GM18951 (cell line): ENCODE measurements at regions not wholly inside any gene's neighbourhood (a gene's known extent, or its start where the extent isn't known, plus 50 kb on each side); places are given as distances from the start of the nearest gene placed in this dataset.

Experiments
- POLR2A ChIP-seq: IDR thresholded peaks from 4 replicates; pipeline ENCODE4 v1.6.1; 2011; ENCODE audit warnings: mild to moderate bottlenecking; ENCODE audit not compliant: insufficient read length, insufficient read depth; ENCODE audit errors: extremely low read depth
- in situ Hi-C: fragments of 300-500 bp; cut with MboI; formaldehyde crosslinking; loops from one replicate; pipeline ENCODE4 v1.12.0; 2022; ENCODE audit warnings: low sequenced_read_pairs, mixed read lengths, inconsistent platforms; ENCODE audit not compliant: unreplicated experiment

DNA sequence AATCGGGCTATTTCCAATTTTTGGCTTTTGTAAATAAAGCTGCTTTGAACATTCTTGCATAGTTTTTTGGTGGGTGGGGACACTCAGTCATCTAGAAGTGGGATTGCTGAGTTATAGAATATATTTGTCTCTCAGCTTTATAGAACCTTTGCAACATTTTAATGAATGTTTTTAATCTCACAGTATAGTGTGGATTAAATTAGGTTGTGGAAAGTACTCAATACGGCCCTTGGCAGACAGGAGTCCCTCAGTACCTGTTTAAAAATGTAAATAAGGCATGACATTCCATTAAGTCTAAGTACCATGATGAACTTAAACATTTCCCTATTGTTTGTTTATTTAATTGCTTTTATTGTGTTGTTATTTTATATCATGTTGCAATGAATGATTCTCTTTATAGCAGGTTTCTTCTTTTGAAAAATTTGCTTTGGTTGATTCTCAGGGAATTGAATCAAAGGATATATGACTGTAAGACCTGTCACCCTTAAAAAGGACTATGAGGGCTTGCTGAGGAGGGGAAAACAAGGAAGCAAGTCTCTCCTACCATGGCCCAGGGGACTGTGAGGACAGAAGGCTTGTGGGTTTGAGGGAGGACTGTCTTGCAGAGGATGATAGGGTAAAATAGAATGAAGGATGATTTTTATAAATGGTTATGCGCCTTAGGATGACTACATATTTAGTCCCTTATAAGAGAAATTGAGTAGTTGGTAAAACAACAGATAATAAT lies 165.1 kb downstream of the RPIA start:
- in situ Hi-C loops = no loop called here
- no peak for TF ChIP-seq POLR2A

DNA sequence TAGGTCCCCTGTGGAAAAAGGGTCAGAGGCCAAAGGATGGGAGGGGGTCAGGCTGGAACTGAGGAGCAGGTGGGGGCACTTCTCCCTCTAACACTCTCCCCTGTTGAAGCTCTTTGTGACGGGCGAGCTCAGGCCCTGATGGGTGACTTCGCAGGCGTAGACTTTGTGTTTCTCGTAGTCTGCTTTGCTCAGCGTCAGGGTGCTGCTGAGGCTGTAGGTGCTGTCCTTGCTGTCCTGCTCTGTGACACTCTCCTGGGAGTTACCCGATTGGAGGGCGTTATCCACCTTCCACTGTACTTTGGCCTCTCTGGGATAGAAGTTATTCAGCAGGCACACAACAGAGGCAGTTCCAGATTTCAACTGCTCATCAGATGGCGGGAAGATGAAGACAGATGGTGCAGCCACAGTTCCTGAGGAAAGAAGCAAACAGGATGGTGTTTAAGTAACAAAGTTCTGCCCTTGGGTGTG lies 165.8 kb downstream of the RPIA start:
- in situ Hi-C loops = no loop called here
- TF ChIP-seq POLR2A = peak; percentile 78

GRCh38 chr2:88857951-88858411 lies 166.5 kb downstream of the RPIA start:
- in situ Hi-C loops = no loop called here
- peak; percentile 77 for TF ChIP-seq POLR2A

GRCh38 chr2:88859461-88859860 lies 168.0 kb downstream of the RPIA start:
- in situ Hi-C loops = no loop called here
- TF ChIP-seq POLR2A = peak; percentile 75

DNA sequence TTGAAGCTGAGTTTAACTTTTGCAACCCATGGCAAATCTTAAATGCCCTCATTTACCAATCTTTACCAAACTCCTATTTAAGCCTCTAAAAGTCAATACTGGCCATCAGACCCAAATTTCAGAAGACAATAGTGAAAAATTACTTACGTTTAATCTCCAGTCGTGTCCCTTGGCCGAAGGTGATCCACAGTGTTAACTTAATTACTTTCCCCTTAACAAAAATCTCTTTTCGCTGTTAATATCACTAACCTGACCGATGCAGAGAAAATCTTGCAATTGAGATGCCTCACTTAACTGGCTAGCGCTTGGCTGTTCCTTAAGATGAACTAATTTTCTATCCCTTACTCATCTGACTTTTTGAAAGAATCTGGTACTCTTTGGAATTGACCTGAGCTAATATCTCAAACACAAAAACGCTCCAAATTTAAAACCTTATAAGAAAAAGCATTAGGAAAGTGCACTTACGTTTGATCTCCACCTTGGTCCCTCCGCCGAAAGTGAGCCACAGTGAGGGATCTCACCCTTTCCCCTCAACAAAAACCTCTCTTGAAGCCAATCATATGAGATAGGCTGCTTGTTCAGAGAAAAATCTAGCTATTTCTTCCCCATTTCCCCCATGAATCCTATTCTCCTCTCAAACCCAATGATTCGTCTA lies 169.1 kb downstream of the RPIA start:
- peak; percentile 39 for TF ChIP-seq POLR2A
- in situ Hi-C loops = no loop called here

GRCh38 chr2:88865801-88866371 lies 174.4 kb downstream of the RPIA start:
- in situ Hi-C loops = no loop called here
- no peak for TF ChIP-seq POLR2A

DNA sequence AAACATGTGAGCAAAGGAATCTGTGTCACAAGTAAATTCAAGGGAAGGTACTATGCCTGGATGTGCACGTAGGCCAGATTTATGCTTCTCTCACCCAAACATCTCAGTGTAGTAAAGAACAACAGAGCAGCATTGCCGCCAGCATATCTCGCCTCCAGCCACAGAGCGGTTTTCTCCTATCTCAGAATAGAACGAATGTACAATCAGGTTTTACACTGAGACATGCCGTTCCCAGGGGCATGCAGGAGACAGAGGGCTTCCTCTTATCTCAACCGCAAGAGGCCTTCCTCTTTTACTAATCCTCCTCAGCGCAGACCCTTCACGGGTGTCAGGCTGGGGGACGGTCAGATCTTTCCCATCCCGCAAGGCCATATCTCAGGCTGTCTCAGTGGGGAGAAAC lies 175.3 kb downstream of the RPIA start:
- in situ Hi-C loops = no loop called here
- TF ChIP-seq POLR2A = no peak

GRCh38 chr2:88868861-88869260 lies 177.4 kb downstream of the RPIA start:
- TF ChIP-seq POLR2A = no peak
- in situ Hi-C loops = no loop called here

DNA sequence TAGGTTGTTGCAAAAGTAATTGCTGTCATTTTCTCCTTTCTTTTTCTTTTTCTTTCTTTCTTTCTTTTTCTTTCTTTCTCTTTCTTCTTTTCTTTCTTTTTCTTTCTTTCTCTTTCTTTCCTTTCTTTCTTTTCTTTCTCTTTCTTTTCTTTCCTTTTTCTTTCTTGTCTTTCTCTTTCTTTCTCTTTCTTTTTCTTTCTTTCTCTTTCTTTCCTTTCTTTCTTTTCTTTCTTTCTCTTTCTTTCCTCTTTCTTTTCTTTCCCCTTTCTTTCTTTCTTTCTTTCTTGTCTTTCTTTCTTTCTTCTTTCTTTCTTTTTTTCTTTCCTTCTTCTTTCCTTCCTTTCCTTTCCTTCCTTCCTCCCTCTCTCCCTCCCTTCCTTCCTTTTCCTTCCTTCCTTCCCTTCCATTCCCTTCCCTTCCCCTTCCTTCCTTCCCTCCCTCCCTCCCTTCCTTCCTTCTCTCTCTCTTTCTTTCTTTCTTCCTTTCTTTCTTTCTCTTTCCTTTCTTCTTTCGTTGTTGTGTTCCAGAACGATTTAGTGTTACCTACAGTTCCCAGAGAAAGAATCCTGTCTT lies 178.9 kb downstream of the RPIA start:
- TF ChIP-seq POLR2A = no peak
- in situ Hi-C loops = no loop called here

DNA sequence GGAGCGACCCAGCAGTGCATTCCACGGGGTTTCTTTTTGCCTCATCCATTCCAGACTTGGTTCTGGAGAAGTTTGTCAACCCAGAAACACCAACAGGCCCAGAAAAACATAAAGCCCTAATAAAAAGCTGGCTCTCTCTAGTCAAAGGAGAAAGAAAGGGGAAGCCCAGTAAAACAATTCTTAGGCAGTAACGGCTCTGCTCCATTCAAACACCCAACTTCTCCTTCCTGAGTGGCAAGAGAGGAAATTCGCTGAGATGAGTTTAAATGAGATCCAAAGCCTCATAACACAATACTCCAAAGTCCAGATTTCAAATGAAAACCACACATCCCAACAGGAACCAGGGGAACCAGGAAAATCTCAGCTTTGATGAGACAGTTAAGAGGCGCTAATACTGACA lies 179.9 kb downstream of the RPIA start:
- in situ Hi-C loops = no loop called here
- TF ChIP-seq POLR2A = no peak

- in situ Hi-C loops = no loop called here
Measured at GRCh38 chr2:88873620-88874019, 182.1 kb downstream of the RPIA start.

GRCh38 chr2:88874063-88874657 lies 182.7 kb downstream of the RPIA start:
- in situ Hi-C loops = no loop called here
- TF ChIP-seq POLR2A = no peak

More at GRCh38 chr2:88873620-88874019, 182.1 kb downstream of the RPIA start:
- TF ChIP-seq POLR2A = no peak

DNA sequence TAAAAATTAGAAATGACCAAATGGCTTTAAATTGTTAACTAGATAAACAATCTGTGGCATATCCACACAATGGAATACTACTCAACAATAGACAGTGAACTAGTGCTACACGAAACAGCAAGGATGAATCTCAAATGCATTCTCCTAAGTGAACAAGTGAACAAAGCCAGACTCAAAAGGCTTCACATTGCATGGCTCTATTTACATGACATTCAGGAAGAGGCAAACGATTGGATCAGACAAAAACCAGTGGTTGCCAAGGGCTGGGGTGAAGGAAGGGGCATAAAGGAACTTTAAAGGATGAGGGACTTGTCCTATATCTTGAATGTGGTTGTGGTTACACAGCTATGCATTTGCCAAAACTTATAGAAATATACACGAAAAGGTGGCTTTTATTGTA lies 184.3 kb downstream of the RPIA start:
- in situ Hi-C loops = no loop called here
- TF ChIP-seq POLR2A = no peak
